ENCODE measurements at regions not wholly inside any gene's neighbourhood (a gene's known extent, or its start where the extent isn't known, plus 50 kb on each side); places are given as distances from the start of the nearest gene placed in this dataset.

DNA sequence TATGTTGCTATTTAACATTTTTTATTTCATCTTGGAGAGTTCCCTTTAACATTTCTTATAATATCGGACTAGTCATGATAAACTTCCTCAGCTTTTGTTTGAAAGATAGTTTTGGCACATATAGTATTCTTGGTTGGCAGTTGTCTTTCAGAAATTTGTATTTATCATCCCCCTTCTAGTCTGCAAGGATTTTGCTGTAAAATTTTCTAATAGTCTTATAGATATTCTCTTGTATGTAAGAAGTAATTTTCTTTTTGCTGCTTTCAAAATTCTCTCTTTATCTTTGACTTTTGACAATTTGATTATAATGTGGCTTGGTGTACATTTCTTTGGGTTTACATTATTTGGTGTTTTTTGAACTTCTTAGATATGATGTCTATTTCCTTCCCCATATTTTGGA, 116.0 kb upstream of the AVPR1A start:
- TF ChIP-seq MAFK (IDR thresholded peaks at IDR 0.05; ENCODE audit: low read depth, low read length) = no peak
- no peak for TF ChIP-seq POLR2A (IDR thresholded peaks at IDR 0.05; ENCODE audit: low read depth, low read length)
- TF ChIP-seq SMC3 (IDR thresholded peaks at IDR 0.05; ENCODE audit: low read depth, low read length) = no peak
- no peak for TF ChIP-seq RAD21 (IDR thresholded peaks at IDR 0.05; ENCODE audit: low read length)
- TF ChIP-seq, protein P1, sequence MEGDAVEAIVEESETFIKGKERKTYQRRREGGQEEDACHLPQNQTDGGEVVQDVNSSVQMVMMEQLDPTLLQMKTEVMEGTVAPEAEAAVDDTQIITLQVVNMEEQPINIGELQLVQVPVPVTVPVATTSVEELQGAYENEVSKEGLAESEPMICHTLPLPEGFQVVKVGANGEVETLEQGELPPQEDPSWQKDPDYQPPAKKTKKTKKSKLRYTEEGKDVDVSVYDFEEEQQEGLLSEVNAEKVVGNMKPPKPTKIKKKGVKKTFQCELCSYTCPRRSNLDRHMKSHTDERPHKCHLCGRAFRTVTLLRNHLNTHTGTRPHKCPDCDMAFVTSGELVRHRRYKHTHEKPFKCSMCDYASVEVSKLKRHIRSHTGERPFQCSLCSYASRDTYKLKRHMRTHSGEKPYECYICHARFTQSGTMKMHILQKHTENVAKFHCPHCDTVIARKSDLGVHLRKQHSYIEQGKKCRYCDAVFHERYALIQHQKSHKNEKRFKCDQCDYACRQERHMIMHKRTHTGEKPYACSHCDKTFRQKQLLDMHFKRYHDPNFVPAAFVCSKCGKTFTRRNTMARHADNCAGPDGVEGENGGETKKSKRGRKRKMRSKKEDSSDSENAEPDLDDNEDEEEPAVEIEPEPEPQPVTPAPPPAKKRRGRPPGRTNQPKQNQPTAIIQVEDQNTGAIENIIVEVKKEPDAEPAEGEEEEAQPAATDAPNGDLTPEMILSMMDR (conservative IDR thresholded peaks at IDR 0.05; ENCODE audit: low read depth, low read length) = no peak
- TF ChIP-seq, protein P2, sequence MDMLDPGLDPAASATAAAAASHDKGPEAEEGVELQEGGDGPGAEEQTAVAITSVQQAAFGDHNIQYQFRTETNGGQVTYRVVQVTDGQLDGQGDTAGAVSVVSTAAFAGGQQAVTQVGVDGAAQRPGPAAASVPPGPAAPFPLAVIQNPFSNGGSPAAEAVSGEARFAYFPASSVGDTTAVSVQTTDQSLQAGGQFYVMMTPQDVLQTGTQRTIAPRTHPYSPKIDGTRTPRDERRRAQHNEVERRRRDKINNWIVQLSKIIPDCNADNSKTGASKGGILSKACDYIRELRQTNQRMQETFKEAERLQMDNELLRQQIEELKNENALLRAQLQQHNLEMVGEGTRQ (IDR thresholded peaks at IDR 0.05; ENCODE audit: low read depth, low read length) = no peak
- no peak for TF ChIP-seq MXI1 (IDR thresholded peaks at IDR 0.05; ENCODE audit: borderline replicate concordance, low read depth, low read length)
- no peak for TF ChIP-seq RCOR1 (IDR thresholded peaks at IDR 0.05; ENCODE audit: insufficient replicate concordance, low read length)
- no peak for TF ChIP-seq MAZ (IDR thresholded peaks at IDR 0.05; ENCODE audit: borderline replicate concordance, low read depth, low read length)
- TF ChIP-seq CHD1 (IDR thresholded peaks at IDR 0.05; ENCODE audit: low read depth, low read length) = no peak
- TF ChIP-seq RFX5 (IDR thresholded peaks at IDR 0.05; ENCODE audit: low read depth, low read length) = no peak
- no peak for TF ChIP-seq BHLHE40 (IDR thresholded peaks at IDR 0.05; ENCODE audit: low read depth, low read length)
- no peak for TF ChIP-seq CEBPB (IDR thresholded peaks at IDR 0.05; ENCODE audit: low read depth, low read length)
- no peak for TF ChIP-seq FOS (IDR thresholded peaks at IDR 0.05; ENCODE audit: low read depth, low read length)
